GM12873 (cell line): ENCODE measurements at regions not wholly inside any gene's neighbourhood (a gene's known extent, or its start where the extent isn't known, plus 50 kb on each side); places are given as distances from the start of the nearest gene placed in this dataset.

ENCODE experiments used
- TF ChIP-seq, protein P1 (sequence below): IDR thresholded peaks from 2 replicates; pipeline ENCODE4 v1.5.1; 2012; ENCODE audit warnings: low read depth, mild to moderate bottlenecking, moderate library complexity, low read length, control low read depth; ENCODE audit not compliant: insufficient read depth; ENCODE audit errors: missing control alignments

GRCh38 chr9:86768709-86769108, 178.6 kb downstream of the GAS1 start:
- TF ChIP-seq, protein P1, sequence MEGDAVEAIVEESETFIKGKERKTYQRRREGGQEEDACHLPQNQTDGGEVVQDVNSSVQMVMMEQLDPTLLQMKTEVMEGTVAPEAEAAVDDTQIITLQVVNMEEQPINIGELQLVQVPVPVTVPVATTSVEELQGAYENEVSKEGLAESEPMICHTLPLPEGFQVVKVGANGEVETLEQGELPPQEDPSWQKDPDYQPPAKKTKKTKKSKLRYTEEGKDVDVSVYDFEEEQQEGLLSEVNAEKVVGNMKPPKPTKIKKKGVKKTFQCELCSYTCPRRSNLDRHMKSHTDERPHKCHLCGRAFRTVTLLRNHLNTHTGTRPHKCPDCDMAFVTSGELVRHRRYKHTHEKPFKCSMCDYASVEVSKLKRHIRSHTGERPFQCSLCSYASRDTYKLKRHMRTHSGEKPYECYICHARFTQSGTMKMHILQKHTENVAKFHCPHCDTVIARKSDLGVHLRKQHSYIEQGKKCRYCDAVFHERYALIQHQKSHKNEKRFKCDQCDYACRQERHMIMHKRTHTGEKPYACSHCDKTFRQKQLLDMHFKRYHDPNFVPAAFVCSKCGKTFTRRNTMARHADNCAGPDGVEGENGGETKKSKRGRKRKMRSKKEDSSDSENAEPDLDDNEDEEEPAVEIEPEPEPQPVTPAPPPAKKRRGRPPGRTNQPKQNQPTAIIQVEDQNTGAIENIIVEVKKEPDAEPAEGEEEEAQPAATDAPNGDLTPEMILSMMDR = no peak

- TF ChIP-seq, protein P1 = no peak
These were observed 179.3 kb downstream of the GAS1 start for GRCh38 chr9:86768020-86768419.

GRCh38 chr9:86767373-86767772, 179.9 kb downstream of the GAS1 start:
- TF ChIP-seq, protein P1 = no peak

DNA sequence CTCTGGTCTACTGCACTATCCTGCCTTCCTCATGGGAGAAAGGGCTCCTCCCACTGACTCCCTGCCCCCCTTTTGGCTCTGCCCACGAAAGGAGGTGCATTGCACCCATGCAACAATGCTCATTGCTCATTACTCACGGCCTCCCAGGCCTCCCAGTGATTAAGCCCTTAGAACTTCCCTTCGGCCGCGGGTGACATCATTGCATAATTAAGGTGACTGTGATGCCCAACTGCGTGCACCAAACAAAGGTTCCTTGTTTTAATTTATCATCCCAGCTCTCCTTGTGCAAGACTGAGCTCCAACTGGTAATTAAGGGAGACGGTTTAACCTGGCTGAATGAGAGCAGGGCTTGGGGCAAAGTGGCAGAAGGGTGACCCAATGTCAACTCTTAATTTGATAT, 180.4 kb downstream of the GAS1 start:
- TF ChIP-seq, protein P1 = no peak

GRCh38 chr9:86766511-86766910, 180.8 kb downstream of the GAS1 start:
- TF ChIP-seq, protein P1 = no peak

DNA sequence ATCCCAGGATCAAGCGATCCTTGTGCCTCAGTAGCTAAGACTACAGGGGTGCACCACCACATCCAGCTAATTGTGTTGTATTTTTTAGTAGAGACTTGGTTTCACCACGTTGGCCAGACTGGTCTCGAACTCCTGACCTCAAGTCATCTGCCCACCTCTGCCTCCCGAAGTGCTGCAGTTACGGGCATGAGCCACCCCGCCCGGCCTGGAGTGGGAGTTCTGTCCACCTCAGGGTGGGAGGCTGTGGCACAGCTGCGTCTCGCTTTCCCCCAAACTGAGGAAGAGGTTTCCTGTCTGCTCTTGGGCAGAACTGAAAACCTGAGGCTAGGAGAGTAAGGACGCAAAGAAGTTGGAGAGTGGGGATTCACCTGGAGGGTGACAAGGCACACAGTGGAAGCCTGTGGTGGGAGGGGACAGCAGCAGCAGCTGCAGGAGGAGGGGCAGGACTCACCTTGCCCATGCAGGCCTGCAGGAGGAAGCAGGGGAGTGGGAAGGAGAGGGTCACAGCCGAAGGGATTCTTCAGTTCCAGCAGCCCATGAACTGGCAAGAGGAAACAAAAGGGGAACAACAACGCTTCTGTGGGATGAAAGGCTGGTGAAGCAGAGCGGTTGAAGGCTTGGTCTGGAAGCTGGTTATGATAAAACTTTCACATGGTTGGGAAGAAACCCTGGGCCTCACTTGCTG, 181.4 kb downstream of the GAS1 start:
- TF ChIP-seq, protein P1 = no peak

GRCh38 chr9:86764671-86765343, 182.5 kb downstream of the GAS1 start:
- TF ChIP-seq, protein P1 = no peak
